ENCODE measurements at regions not wholly inside any gene's neighbourhood (a gene's known extent, or its start where the extent isn't known, plus 50 kb on each side); places are given as distances from the start of the nearest gene placed in this dataset.
"Not testable (repeated sequence)": the region's sequence is repeated elsewhere in the genome, so short reads cannot be mapped to it uniquely, and the experiment has no call there.

DNA sequence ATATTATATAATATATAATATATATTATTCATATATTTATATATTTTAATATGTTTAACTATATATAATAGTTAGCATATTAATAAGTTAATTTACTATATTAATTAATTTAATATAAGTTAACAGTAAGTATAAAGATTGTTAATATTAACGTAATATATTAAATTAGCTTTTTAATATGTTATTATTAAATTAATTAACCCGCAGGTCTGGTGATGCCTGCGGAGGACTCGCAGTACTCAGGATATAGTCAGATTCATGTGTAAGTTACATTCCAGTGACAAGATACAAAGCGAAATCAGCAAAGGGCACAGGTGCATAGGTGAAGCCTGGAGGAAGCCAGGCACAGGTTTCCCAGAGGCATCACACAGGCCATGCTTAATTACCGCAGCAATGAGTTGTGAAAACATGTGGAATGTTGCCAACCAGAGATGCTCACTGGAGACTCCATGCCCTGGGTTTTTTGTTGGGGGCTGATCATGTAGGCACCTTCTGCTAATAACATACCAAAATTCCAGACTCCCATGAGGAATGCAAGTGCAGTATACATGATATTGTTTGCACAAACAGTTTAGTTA is 130.4 kb upstream of the MPHOSPH6 start:
- no peak for DNase-seq (ENCODE audit: low spot score)

DNA sequence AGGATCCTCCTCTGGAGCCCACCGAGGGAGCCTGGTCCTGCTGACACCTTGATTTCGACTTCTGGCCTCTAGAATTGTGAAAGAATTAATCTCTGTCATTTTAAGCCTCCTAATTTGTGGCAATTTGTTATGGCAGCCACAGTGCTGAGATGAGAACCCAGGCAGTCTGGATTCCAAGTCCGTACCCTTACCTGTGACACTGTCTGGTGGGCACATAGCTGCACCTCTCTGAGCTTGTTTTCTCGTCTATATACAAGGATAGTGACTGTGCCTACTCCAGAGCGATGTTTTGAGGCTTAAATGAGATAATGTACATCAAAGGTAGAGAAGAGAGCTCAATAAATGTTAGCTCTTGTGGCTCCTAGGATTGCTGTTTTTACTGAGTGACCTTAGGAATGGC is 128.4 kb upstream of the MPHOSPH6 start:
- no peak for DNase-seq (ENCODE audit: low spot score)

DNA sequence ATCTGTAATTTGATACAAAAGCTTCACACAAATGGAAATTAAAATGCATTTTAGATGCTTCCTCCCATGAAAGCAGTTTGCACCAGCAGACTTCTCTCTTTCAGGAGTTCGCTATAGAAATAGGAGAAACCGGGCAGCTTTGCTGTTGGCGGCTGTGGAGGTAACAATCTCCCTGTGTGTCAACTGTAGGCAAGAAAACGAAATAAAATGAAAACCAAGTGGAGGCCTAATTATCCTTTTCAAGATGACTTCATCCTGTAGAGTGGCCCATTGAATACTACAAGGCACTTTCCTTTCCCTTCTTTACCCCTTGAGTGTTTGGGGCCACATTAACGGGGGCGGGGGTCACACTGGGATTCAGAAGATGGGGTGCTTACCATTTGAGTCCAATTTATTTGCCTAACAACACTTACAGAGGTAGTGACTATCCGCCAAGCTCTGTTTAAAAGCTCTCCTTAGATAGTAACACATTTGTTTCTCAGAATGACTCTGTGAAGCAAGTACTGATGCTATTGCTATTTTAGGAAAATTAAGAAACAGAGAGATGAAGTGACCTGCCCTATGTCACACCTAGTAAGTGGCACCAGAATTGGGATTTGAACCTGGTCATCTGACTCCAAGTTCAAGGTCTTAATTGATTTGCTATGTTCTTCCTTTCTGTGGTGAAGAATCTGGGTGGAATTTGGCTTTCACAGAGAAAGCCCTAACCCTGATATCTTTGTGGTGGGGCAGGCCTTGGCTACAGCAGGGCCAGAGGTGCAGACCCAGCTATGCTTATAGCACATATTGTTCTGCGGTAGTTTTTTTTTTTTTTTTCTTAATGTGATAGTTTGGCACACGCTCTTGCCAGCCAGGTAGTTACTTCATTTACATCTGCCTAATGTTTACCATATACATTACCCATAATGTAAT is 125.5 kb upstream of the MPHOSPH6 start:
- no peak for DNase-seq (ENCODE audit: low spot score)

DNA sequence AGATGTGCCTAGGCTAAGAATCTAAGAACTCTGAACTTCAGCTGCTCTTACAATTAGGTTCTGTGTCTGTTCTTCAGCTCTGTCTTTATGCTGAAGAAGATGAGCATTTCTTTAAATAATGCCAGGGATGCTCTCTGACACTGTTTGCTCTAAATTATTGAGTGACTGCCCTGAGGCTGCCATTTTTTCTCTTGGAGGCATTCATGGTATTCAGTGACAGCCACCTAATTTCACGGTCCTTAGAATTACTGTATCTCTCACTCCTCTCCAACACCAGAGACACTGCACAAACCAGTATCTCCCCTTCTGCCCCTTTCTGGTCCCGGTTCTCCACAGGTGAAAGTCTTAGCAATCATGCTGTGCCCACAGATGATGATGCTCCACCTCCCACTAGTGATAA is 123.6 kb upstream of the MPHOSPH6 start:
- no peak for DNase-seq (ENCODE audit: low spot score)

DNA sequence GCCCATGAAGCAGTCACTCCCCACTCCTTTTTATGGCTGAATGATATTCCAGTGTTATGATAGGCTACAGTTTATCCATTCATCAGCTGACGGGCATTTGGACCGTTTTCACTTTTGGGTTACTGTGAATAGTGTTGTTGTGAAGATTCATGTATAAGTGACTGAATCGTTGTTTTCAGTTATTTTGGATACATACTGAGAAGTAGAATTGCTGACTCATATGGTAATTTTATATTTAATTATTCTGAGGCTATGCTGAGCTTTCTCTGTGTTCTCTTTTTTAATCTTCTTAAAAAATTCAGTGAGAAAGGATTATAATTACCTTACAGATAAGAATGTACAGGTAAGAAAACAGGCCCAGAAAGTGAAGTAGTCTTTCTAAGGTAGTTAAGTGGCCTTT is 117.9 kb upstream of the MPHOSPH6 start:
- no peak for DNase-seq (ENCODE audit: low spot score)

DNA sequence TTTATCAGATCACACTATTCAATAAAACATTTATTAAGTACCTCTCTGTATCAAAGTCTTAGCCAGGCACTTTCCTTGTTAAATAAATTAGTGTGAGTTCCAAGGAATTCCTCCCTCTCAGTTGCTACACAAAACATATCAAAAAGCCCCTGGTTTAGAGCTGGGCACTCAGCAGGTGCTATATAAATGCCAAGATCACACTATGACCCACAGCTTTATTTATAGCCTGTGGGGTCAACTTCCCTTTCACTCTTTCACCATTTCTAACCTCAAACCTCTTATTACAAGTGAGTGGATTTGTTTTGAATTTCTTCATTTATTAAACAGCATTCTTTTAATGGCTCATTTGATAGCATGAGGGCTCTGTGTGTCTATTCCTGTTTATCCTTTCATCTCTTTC is 112.6 kb upstream of the MPHOSPH6 start:
- DNase-seq (ENCODE audit: low spot score), result no peak

DNA sequence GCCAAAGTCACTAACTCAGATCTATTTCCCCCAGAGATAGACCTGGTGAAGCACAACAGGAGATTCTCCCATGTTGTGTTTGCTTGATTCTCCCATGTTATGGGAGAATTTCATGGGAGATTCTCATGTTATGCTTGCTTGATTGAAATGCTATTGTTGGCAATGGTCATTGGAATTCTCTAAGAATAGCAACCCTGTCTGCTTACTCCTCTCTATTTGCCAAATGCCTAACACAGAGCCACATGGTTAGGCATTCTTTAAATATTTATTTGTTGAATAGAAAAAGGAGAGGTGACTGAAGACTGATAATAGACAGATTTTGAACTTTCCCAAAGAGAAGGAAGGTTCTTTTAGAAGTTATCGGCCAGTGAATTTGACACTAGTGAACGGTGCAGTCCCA is 111.5 kb upstream of the MPHOSPH6 start:
- no peak for DNase-seq (ENCODE audit: low spot score)

DNA sequence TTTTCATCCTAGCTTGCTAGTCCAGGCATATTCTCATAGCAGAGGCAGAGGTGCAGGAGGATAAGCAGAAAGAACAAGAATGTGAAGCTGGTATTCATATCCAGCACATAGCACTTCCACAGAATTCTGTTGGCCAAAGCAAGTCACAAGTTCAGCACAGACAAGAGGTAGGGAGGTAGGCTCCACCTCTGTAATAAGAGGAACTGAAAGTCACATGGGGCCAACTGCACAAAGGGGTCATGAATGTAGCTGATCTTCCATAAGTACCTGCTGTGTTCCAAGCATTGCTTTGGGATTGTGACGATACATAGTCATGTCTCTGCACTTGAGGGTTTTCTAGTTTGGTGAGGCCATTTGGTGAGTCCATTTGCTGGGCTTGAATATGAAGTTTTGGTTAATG is 110.8 kb upstream of the MPHOSPH6 start:
- DNase-seq (ENCODE audit: low spot score), result no peak

DNA sequence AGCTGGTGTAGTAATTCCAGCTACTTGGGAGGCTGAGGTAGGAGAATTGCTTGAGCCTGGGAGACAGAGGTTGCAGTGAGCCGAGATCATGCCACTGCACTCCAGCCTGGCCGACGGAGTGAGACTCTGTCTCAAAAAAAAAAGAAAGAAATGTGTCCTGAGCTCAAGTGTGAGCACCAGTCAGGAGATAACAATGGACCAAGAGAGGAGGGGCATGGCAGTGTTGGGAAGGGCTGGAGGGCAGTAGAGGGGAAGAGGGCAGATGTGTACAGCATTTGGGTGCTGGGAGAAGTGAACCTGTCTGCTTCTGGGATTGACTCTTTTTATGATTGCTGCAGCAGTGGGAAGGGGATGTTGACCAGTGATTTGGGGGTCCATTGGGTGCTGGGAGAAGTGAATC is 105.3 kb upstream of the MPHOSPH6 start:
- not testable (repeated sequence) for DNase-seq (ENCODE audit: low spot score)

DNA sequence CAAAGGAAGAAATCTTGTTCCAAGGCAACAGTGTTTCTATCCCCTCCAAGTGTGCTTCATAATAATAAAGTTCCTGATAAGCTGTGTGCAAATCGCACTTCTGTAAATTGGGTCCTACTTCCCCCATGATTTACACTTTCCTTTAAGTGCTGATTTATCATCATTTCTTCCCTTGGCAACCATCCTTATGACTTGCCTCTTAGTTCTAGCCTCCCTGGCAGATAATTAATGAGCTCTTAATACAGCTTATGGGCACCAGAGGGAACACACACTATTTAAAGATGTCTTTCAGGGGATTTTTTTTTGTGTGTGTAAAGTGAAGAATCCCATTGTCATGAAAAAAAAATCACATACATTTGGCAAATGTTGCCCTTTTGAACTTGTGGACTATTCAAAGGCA is 101.6 kb upstream of the MPHOSPH6 start:
- DNase-seq (ENCODE audit: low spot score), result no peak

DNA sequence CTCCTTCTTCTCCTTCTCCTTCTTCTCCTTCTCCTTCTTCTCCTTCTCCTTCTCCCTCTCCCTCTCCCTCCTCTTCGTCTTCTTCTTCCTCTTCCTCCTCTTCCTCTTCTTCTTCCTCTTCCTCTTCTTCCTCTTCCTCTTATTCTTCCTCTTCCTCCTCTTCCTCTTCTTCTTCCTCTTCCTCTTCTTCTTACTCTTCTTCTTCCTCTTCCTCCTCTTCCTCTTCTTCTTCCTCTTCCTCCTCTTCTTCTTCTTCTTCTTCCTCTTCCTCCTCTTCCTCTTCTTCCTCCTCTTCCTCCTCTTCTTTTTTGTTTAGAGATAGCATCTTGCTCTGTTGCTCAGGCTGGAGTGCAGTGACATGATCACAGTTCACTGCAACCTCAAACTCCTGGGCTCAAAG is 97.7 kb upstream of the MPHOSPH6 start:
- not testable (repeated sequence) for DNase-seq (ENCODE audit: low spot score)

DNA sequence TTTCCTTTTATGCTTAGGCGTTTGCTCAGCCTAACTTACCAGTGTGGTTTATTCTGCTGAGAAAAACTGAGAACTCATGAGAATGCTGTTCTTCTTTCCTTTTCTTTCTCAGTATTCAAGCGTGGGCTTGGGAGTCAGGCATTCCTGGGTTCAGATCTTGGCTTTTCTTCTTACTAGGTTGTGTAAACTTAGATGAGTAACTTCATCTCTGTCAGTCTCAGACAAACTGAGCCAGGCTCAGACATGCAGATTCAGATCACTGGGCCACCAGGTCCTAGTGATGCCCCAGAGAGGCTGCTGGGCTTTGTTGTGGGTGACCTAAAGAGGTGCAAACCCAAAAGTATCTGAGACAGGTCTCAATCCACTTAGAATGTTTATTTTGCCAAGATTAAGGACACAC is 95.8 kb upstream of the MPHOSPH6 start:
- DNase-seq (ENCODE audit: low spot score), result no peak

DNA sequence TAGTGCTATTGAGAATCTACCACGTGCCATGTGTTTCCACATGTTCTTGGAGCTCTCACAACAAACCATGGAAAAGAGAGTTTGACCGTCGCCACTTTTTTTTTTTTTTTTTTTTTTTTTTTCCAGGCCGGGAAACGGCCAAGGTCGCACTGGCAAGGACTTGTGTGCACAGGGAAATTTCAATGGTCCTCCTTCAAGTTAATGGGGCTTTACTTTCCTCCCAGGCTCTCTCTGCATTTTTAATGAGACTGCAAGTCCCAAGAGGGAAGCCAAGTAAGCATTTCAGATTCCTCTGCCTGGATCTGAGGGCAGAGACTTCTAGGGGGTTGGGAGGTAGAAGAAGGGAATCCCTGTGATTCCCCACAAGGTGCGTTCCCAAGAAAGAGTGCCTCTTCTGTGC is 94.7 kb upstream of the MPHOSPH6 start:
- DNase-seq (ENCODE audit: low spot score), result no peak

DNA sequence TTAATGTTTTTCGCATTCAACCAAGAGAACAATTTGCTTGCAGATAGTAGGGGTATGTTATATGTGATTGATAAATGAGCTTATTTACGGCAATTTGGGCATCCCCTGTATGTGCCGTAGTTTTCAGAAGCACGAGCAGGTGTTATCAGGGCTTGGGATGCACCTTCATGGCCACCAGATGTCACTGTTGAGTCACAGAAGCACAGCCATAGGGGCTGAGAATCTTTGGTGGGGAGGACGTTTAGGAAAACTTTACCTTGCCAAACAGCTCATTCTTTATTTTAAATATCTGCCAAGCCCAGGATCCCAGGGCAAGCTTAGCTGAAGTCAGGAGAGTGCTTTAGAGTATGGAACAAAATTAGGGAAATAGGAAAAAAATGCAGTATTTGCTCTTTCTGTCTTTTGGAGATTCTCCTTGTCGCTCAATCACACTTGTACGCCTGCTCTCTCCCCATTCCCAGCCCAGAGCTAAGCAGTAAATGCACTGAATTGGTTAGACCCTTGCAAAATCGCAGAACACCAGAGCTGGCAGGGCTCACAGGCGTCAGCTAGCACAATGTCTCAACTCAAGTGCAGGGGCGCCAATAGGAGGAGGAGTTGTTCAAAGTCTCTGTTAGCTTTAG is 93.6 kb upstream of the MPHOSPH6 start:
- peak; percentile 71 for DNase-seq (ENCODE audit: low spot score)

DNA sequence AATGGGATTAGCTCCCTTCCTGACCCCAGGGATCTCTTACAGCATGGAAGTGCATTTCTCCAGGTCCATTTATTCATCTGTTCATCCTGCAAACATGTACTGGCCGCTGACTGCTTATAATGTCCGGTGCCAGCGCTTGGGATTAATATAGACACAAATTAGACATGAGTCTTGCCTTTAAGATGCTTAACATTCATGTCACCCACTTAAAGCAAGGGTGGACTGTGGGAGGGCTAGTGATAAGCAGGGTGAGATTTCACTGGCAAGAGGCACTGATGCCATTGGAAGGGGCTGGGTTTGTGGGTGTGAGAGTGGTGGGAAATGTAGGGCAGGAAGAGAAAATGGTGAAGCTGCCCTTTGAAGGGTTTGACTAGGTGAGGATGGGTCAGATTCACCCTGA is 92.2 kb upstream of the MPHOSPH6 start:
- DNase-seq (ENCODE audit: low spot score), result no peak

DNA sequence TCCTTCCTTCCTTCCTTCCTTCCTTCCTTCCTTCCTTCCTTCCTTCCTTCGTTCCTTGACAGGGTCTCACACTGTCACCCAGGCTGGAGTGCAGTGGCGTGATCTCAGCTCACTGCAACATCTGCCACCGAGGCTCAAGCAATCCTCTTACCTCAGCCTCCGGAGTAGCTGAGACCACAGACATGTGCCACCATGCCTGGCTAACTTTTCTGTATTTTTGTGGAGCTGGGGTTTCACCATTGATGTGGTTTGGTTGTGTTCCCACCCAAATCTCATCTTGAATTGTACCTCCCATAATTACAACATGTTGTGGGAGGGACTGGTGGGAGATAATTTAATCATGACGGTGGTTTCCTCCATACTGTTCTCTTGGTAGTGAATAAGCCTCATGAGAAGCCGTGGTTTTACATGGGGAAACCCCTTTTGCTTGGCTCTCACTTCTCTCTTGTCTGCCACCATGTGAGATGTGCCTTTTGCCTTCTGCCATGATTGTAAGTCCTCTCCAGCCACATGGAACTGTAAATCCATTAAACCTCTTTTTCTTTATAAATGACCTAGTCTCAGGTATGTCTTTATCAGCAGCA is 90.3 kb upstream of the MPHOSPH6 start:
- no peak for DNase-seq (ENCODE audit: low spot score)

DNA sequence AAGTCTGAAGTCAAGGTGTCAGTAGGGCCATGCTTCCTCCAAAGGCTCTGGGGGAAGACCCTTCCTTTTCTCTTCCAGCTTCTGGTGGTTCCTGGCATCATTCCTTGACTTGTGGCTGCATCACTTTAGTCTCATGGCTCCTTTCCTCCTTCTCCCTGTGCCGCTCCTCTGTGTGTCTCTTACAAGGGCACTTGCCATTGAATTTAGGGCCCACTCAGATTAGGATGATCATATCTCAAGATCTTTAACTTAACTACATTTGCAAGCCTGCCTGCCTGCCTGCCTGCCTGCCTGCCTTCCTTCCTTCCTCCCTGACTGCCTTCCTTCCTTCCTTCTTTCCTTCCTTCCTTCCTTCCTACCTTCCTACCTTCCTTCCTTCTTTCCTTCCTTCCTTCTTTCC is 89.7 kb upstream of the MPHOSPH6 start:
- no peak for DNase-seq (ENCODE audit: low spot score)

DNA sequence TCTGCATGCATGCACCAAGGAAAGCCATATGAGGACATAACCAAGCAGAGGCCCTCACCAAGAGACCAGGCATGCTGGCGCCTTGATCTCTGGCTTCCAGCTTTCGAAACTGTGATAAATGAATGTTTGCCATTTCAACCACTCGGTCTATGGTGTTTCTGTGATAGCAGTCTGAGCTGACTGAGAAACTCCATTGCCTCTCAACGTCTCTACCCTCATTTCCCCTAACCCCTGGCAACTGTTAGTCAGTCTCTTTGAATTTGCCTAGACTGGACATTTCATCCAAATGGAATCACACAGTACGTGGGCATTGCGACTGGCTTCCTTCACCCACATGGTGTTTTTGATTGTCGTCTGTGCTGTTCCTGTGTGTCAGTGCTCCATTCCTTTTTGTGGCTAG is 88.0 kb upstream of the MPHOSPH6 start:
- DNase-seq (ENCODE audit: low spot score), result no peak

DNA sequence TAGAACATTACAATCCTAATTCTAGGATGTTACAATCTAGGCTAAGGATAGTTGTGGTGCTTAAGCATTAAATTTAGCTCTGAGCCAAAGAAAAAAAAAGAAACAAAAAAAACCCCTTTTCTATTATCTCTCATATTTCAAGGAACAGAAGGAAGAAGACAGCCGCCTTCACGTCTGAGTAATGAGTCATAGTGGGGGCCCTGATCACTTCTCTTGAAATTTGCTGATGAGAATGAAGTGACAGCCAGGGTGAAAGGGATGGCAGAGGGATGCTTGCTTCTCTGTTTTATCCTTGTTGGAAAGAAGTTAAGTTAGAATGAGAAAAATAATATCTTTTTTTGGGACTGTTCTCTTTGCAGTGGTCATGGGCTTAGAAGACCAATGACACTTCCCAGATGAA is 82.6 kb upstream of the MPHOSPH6 start:
- no peak for DNase-seq (ENCODE audit: low spot score)

DNA sequence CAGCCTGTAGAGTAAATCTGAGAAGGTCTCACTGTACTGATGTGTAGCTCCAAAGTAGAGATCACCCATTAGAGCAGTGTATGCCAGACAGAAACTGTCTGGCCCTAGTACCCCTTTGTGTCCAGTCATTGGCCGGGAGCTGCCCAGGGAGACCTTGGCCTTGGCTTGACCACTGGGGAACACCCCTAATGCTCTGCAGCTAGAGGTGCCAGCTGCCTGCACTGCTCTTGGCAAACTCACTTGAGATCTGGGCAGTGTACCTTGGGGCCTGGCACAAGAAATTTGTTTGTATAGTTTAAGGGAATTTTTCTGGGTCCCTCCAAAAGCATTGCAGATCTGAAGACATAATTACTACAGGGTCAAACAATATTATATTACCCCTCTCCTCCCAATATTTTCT is 78.7 kb upstream of the MPHOSPH6 start:
- no peak for DNase-seq (ENCODE audit: low spot score)

DNA sequence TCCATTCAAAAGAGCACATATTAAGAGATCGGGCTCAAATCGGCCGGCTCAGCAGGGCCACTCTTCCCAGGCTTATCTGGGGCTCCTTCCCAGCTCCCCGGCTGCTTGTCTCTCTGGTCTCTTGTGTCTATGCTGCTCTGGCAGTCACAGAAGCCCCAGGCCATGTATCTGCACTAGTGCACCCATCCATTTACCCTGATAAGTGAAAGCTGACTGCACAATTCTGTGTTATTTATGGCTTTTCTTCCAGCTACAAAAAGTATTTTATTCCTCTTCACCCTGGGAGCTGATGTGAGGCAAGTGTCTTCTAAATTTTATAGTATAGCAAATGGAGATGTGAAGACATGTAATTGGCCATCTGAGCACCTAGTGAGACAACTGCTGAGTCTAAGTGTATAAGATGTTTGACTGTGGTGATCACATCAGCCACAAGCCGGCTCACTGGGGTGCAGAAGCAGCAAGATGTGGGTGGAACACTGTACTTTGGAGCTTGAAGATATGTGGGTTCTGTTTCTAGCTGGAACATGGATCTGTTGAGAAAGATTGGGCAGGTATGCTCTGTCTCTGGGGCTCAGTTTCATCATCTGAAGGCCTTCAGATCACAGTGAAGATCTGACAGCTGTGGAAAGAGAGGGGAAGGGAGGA is 78.1 kb upstream of the MPHOSPH6 start:
- DNase-seq (ENCODE audit: low spot score), result no peak

DNA sequence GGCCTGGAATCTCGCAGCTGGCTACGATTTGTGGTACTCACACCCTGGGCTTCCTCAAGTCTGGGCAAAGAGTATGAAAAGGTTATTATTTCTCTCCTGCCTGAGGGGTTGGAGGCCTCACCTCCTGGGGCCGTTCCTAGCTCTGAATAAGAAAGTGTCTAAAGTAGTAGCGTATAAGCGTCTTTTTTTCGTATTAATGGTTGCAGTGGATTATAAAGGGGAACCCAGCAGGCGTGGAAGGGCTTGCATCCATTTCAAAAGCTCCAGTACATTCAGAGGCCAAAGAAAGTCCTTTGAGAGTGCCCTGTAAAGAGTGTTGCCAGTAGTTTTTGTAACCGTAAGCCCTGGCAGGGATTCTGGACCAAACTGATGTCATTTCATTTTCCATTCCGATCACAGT is 72.2 kb upstream of the MPHOSPH6 start:
- no peak for DNase-seq (ENCODE audit: low spot score)
